SH-SY5Y (cell line): ENCODE measurements at regions not wholly inside any gene's neighbourhood (a gene's known extent, or its start where the extent isn't known, plus 50 kb on each side); places are given as distances from the start of the nearest gene placed in this dataset.

ENCODE experiments used
- GATA2 ChIP-seq: IDR thresholded peaks from 2 replicates; pipeline ENCODE4 v1.6.1; 2011; ENCODE audit warnings: mild to moderate bottlenecking, low read depth, low read length
- GATA3 ChIP-seq: IDR thresholded peaks from 2 replicates; pipeline ENCODE4 v1.6.1; 2011; ENCODE audit warnings: low read depth, mild to moderate bottlenecking, low read length, moderate library complexity

DNA sequence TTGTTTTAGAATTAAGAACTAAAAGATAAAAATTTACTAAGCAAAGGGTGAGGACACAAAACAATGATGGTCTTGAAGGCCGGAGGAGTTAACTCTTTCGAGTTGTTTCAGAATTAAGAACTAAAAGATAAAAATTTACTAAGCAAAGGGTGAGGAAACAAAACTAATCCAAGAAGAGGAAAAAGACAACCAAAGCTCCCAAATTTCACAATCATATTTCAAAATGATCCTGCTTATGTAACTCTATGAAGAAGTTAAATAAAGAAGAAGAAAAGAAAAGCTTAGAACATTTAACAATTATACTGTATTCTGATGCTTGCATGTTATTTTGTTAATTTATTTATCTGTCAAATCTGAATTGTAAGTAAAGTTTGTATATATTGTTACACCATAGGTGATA is 154.8 kb upstream of the SLIT2 start:
- TF ChIP-seq GATA3 = no peak
- TF ChIP-seq GATA2 = no peak
